Tibial artery (tissue), 4 donors: ENCODE measurements at regions not wholly inside any gene's neighbourhood (a gene's known extent, or its start where the extent isn't known, plus 50 kb on each side); places are given as distances from the start of the nearest gene placed in this dataset.

Experiments used
- DNase-seq, 2 donors: peaks; one replicate each; pipeline ENCODE4 v3.0.0-alpha.2; 2019
- H3K27ac ChIP-seq, 2 donors: fragments of 200-600 bp; sonication (generic) in 1 of 2; 1 replicate in 1 of 2; 2 replicates in 1 of 2; pipeline ENCODE4 v1.5.1; 2018 to 2019; ENCODE audit warnings: mild to moderate bottlenecking in 1 of 2
- H3K27me3 ChIP-seq, 2 donors: fragments of 200-600 bp; sonication (generic) in 1 of 2; one replicate each; pipeline versions ENCODE4 v1.5.1 to v1.6.0; 2016 to 2019
- H3K36me3 ChIP-seq, 3 donors: fragments of 200-600 bp; sonication (generic) in 2 of 3; one replicate each; pipeline ENCODE4 v1.5.1; 2016 to 2019; ENCODE audit warnings: mild to moderate bottlenecking in 2 of 3
- H3K4me1 ChIP-seq, 4 donors: fragments of 200-600 bp; sonication (generic) in 2 of 4; 1 replicate in 3 of 4; 2 replicates in 1 of 4; pipeline ENCODE4 v1.5.1; 2016 to 2019
- H3K4me3 ChIP-seq, 2 donors: fragments of 200-600 bp; sonication (generic) in 1 of 2; 1 replicate in 1 of 2; 2 replicates in 1 of 2; pipeline ENCODE4 v1.5.1; 2018 to 2019; ENCODE audit warnings: mild to moderate bottlenecking in 2 of 2
- H3K9me3 ChIP-seq, 3 donors: fragments of 200-600 bp; sonication (generic) in 1 of 3; one replicate each; pipeline ENCODE4 v1.5.1; 2016 to 2019
- CTCF ChIP-seq, 2 experiments: fragments of 200-600 bp in 1 of 2; fragments of 450-650 bp in 1 of 2; IDR thresholded peaks; one replicate each; pipeline ENCODE4 v1.5.1; 2017 to 2019; ENCODE audit warnings: antibody characterized with exemption in 2 of 2, mild to moderate bottlenecking in 1 of 2, moderate library complexity in 1 of 2
- intact Hi-C: fragments of 100-400 bp; cut with DNase I; formaldehyde crosslinking; loops from one replicate; pipeline ENCODE4 v1.15.0; 2023; ENCODE audit warnings: low total_unique reads

- no peak overlapping the region for H3K4me3 ChIP-seq
- H3K27ac ChIP-seq: no peak overlapping the region
- DNase-seq: no peak
- H3K36me3 ChIP-seq: no peaks in the 10 kb centered on the region
- H3K9me3 ChIP-seq: no peaks in the 10 kb centered on the region
- H3K4me1 ChIP-seq: peaks cover 0 to 24% (median 15%) of the 10 kb centered on the region in 4 donors
- TF ChIP-seq CTCF (IDR thresholded peaks at IDR 0.05): no peak
- H3K27me3 ChIP-seq: no peaks in the 10 kb centered on the region
- intact Hi-C loops: no loop called here
Measured at GRCh38 chr6:139923964-139924475, 549.6 kb upstream of the CITED2 start.

- no peak for TF ChIP-seq CTCF (IDR thresholded peaks at IDR 0.05)
- Histone ChIP-seq H3K36me3 (no peaks in the 10 kb centered on the region), H3K27me3 (no peaks in the 10 kb centered on the region), H3K27ac (no peak overlapping the region), H3K4me1 (peaks cover 0 to 22% (median 15%) of the 10 kb centered on the region in 4 donors), H3K4me3 (no peak overlapping the region), H3K9me3 (no peaks in the 10 kb centered on the region)
- intact Hi-C loops: no loop called here
- DNase-seq: no peak
Measured at GRCh38 chr6:139922236-139922635, 547.8 kb upstream of the CITED2 start.

- TF ChIP-seq CTCF (IDR thresholded peaks at IDR 0.05): no peak
- Histone ChIP-seq H3K4me3 (no peak overlapping the region), H3K36me3 (no peaks in the 10 kb centered on the region), H3K9me3 (no peaks in the 10 kb centered on the region), H3K27me3 (no peaks in the 10 kb centered on the region), H3K27ac (no peak overlapping the region), H3K4me1 (peaks cover 0 to 7% (median 3%) of the 10 kb centered on the region in 4 donors)
- intact Hi-C loops: no loop called here
- no peak for DNase-seq
Measured at GRCh38 chr6:139920776-139921100, 546.3 kb upstream of the CITED2 start.

GRCh38 chr6:139920027-139920775 is 545.8 kb upstream of the CITED2 start:
- H3K9me3 ChIP-seq: no peaks in the 10 kb centered on the region
- intact Hi-C loops: no loop called here
- H3K27me3 ChIP-seq: no peaks in the 10 kb centered on the region
- no peaks in the 10 kb centered on the region for H3K36me3 ChIP-seq
- no peak overlapping the region for H3K4me3 ChIP-seq
- no peak overlapping the region for H3K27ac ChIP-seq
- DNase-seq: no peak
- H3K4me1 ChIP-seq: peaks cover 0 to 2% (median under 1%) of the 10 kb centered on the region in 4 donors
- TF ChIP-seq CTCF (IDR thresholded peaks at IDR 0.05): no peak

- intact Hi-C loops: no loop called here
- Histone ChIP-seq H3K9me3 (no peaks in the 10 kb centered on the region), H3K27ac (no peak overlapping the region), H3K27me3 (no peaks in the 10 kb centered on the region), H3K4me1 (no peaks in the 10 kb centered on the region), H3K36me3 (no peaks in the 10 kb centered on the region), H3K4me3 (no peak overlapping the region)
- no peak for TF ChIP-seq CTCF (IDR thresholded peaks at IDR 0.05)
- no peak for DNase-seq
Measured at GRCh38 chr6:139919107-139920026, 544.9 kb upstream of the CITED2 start.
